GM21447 (cell line): ENCODE measurements at regions not wholly inside any gene's neighbourhood (a gene's known extent, or its start where the extent isn't known, plus 50 kb on each side); places are given as distances from the start of the nearest gene placed in this dataset.
"Not testable (repeated sequence)": the region's sequence is repeated elsewhere in the genome, so short reads cannot be mapped to it uniquely, and the experiment has no call there.

Experiments used
- ATAC-seq: cut with Tn5 transposase; IDR thresholded peaks from one replicate; pipeline ENCODE4 v1.9.1; 2021; ENCODE audit not compliant: unreplicated experiment

GRCh38 chr5:99471726-99472125, 542.9 kb upstream of the CHD1 start:
- ATAC-seq = not testable (repeated sequence)

- not testable (repeated sequence) for ATAC-seq
Measured at GRCh38 chr5:99471178-99471577, 542.4 kb upstream of the CHD1 start.

GRCh38 chr5:99470636-99471035, 541.8 kb upstream of the CHD1 start:
- ATAC-seq = not testable (repeated sequence)

GRCh38 chr5:99460701-99461100, 531.9 kb upstream of the CHD1 start:
- no peak for ATAC-seq

GRCh38 chr5:99453196-99453595, 524.4 kb upstream of the CHD1 start:
- no peak for ATAC-seq

GRCh38 chr5:99449786-99450185, 521.0 kb upstream of the CHD1 start:
- ATAC-seq = no peak

GRCh38 chr5:99445805-99446204, 517.0 kb upstream of the CHD1 start:
- no peak for ATAC-seq

- ATAC-seq = no peak
Measured at GRCh38 chr5:99441235-99441634, 512.4 kb upstream of the CHD1 start.

- no peak for ATAC-seq
Measured at GRCh38 chr5:99438619-99439018, 509.8 kb upstream of the CHD1 start.

- ATAC-seq = no peak
Measured at GRCh38 chr5:99437986-99438385, 509.2 kb upstream of the CHD1 start.

- ATAC-seq = not testable (repeated sequence)
Measured at GRCh38 chr5:99423396-99423795, 494.6 kb upstream of the CHD1 start.

GRCh38 chr5:99418640-99419039, 489.8 kb upstream of the CHD1 start:
- not testable (repeated sequence) for ATAC-seq

- ATAC-seq = not testable (repeated sequence)
Measured at GRCh38 chr5:99410386-99410785, 481.6 kb upstream of the CHD1 start.

GRCh38 chr5:99404764-99405302, 476.0 kb upstream of the CHD1 start:
- ATAC-seq = not testable (repeated sequence)

GRCh38 chr5:99400571-99400970, 471.8 kb upstream of the CHD1 start:
- not testable (repeated sequence) for ATAC-seq

- ATAC-seq = no peak
Measured at GRCh38 chr5:99398976-99399375, 470.2 kb upstream of the CHD1 start.

GRCh38 chr5:99386406-99387077, 457.7 kb upstream of the CHD1 start:
- no peak for ATAC-seq

GRCh38 chr5:99379187-99379586, 450.4 kb upstream of the CHD1 start:
- no peak for ATAC-seq

GRCh38 chr5:99378443-99378842, 449.6 kb upstream of the CHD1 start:
- no peak for ATAC-seq

GRCh38 chr5:99369797-99370593, 441.2 kb upstream of the CHD1 start:
- no peak for ATAC-seq

- ATAC-seq = no peak
Measured at GRCh38 chr5:99368726-99369125, 439.9 kb upstream of the CHD1 start.

- ATAC-seq = no peak
Measured at GRCh38 chr5:99355881-99356280, 427.1 kb upstream of the CHD1 start.
